Adrenal gland (tissue), 9 donors: ENCODE measurements at regions not wholly inside any gene's neighbourhood (a gene's known extent, or its start where the extent isn't known, plus 50 kb on each side); places are given as distances from the start of the nearest gene placed in this dataset.

Experiments used
- DNase-seq, 7 donors: peaks; one replicate each; pipeline ENCODE4 v3.0.0-alpha.2; 2019 to 2020
- H3K27ac ChIP-seq, 5 donors: fragments of 200-600 bp; sonication (generic) in 4 of 5; 1 replicate in 3 of 5; 2 replicates in 2 of 5; pipeline versions ENCODE4 v1.5.1 to v1.8.0; 2016 to 2020; ENCODE audit warnings: mild to moderate bottlenecking in 1 of 5
- H3K27me3 ChIP-seq: fragments of 200-600 bp; 2 replicates; pipeline ENCODE4 v1.8.0; 2021
- H3K36me3 ChIP-seq, 2 donors: fragments of 200-600 bp; replicated peaks in 1 of 2; 1 replicate in 1 of 2; 2 replicates in 1 of 2; pipeline versions ENCODE4 v1.5.1 to v1.8.0; 2018 to 2022
- H3K4me1 ChIP-seq, 2 donors: fragments of 200-600 bp; replicated peaks in 1 of 2; 1 replicate in 1 of 2; 2 replicates in 1 of 2; pipeline versions ENCODE4 v1.5.1 to v1.8.0; 2018 to 2021
- H3K4me3 ChIP-seq, 4 donors: fragments of 200-600 bp; sonication (generic) in 3 of 4; one replicate each; pipeline ENCODE4 v1.5.1; 2016 to 2018
- H3K9me3 ChIP-seq, 3 donors: fragments of 200-600 bp; sonication (generic) in 1 of 3; replicated peaks in 1 of 3; 1 replicate in 2 of 3; 2 replicates in 1 of 3; pipeline versions ENCODE4 v1.5.1 to v1.8.0; 2016 to 2021
- CTCF ChIP-seq, 6 experiments: fragments of 450-650 bp in 4 of 6; fragments of 200-600 bp in 2 of 6; sonication (generic) in 1 of 6; IDR thresholded peaks; 1 replicate in 5 of 6; 2 replicates in 1 of 6; pipeline versions ENCODE4 v1.5.1 to v1.8.0; 2016 to 2021; ENCODE audit warnings: antibody characterized with exemption in 6 of 6, mild to moderate bottlenecking in 2 of 6, moderate library complexity in 1 of 6
- POLR2A ChIP-seq, 2 donors: fragments of 450-650 bp; IDR thresholded peaks; one replicate each; pipeline ENCODE4 v1.6.1; 2017; ENCODE audit warnings: antibody characterized with exemption in 2 of 2, mild to moderate bottlenecking in 2 of 2, moderate library complexity in 1 of 2
- WGBS, 4 donors: extraction: QIAGEN DNeasy Blood & Tissue Kit in 2 of 4; methylation state at CpG; one replicate each; pipeline versions ENCODE4 v1.1.5 to v1.1.7; 2013 to 2017; 5-methylcytosine and 5-hydroxymethylcytosine counted together
- intact Hi-C, 2 donors: fragments of 100-400 bp; cut with DNase I; formaldehyde crosslinking; loops; one replicate each; pipeline versions ENCODE4 v1.14.1 to v1.15.0; 2022 to 2023
- donor health status: healthy with polysubstance abuse.
- donor health status: Bipolar disorder and iron deficiency.
- donor health status: DM: yes; HTN: yes; CAD: no.
- donor health status: DM: no; HTN: no; CAD: no.
- donor health status: DM: no; HTN: no; CAD: no.

DNA sequence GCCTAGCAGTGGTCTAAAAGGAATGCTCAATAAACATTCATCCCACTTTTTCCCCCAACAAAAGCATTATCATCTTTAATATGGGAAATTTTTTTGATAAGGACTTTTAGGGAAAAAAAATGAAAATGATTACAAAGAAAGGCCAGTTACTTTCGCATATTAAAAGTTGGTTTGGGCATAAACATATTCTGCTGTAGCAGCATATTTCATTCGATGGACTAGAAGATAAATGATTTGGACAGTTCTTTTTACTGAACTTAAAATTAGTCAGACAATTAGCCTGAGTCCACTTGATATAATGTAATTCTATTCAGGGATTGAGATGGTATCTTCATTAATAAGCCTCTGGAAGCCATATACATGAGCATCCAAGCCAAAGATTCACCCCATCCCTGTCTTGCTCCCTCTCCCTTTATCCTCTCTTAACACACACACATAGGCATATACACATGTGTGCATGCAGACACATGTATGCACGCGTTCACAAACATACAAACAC is 299.1 kb downstream of the NUAK1 start:
- H3K9me3 ChIP-seq, result no peaks in the 10 kb centered on the region
- intact Hi-C loops, result no loop called here
- H3K4me1 ChIP-seq, result no peaks in the 10 kb centered on the region
- H3K27ac ChIP-seq, result no peak overlapping the region
- 79 to 84% (median 80%) methylated on average over 4 of the region's 4 CpGs for WGBS, 4 donors
- no peak overlapping the region for H3K4me3 ChIP-seq
- H3K27me3 ChIP-seq, result no peaks in the 10 kb centered on the region
- H3K36me3 ChIP-seq, result no peaks in the 10 kb centered on the region
- DNase-seq, result no peak
- TF ChIP-seq POLR2A (IDR thresholded peaks at IDR 0.05), result no peak
- TF ChIP-seq CTCF (IDR thresholded peaks at IDR 0.05), result no peak

DNA sequence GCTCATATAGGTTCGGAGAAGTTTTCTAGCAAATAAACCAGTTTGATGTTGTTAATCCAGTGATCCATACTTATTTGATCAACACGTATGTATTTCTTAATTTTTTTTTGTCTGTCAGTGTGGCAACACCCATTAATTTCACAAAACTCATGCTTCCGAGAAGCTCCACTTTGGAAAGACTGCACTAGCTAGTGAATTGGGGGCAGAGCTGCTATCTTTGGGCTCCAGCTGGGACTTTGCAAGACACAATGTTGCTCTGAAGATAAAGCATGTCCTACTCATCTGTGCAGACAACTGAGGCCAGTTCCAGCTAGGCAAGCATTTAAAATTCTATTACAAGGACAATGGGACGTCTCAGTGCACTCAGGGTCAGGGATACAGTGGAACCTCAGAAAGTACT is 298.4 kb downstream of the NUAK1 start:
- Histone ChIP-seq H3K4me1 (no peaks in the 10 kb centered on the region), H3K9me3 (no peaks in the 10 kb centered on the region), H3K27ac (no peak overlapping the region), H3K36me3 (no peaks in the 10 kb centered on the region), H3K27me3 (no peaks in the 10 kb centered on the region), H3K4me3 (no peak overlapping the region)
- DNase-seq, result no peak
- intact Hi-C loops, result no loop called here
- 60 to 73% (median 64%) methylated on average over 4 of the region's 4 CpGs for WGBS, 4 donors
- TF ChIP-seq POLR2A (IDR thresholded peaks at IDR 0.05) (no peak), CTCF (IDR thresholded peaks at IDR 0.05) (no peak)

GRCh38 chr12:105841840-105842239 is 296.9 kb downstream of the NUAK1 start:
- no peaks in the 10 kb centered on the region for H3K4me1 ChIP-seq
- no peaks in the 10 kb centered on the region for H3K9me3 ChIP-seq
- no peak overlapping the region for H3K27ac ChIP-seq
- no peak for DNase-seq
- no peak for TF ChIP-seq CTCF (IDR thresholded peaks at IDR 0.05)
- TF ChIP-seq POLR2A (IDR thresholded peaks at IDR 0.05), result no peak
- H3K4me3 ChIP-seq, result no peak overlapping the region
- intact Hi-C loops, result no loop called here
- H3K27me3 ChIP-seq, result no peaks in the 10 kb centered on the region
- no peaks in the 10 kb centered on the region for H3K36me3 ChIP-seq
- WGBS, 4 donors, result 52 to 73% (median 65%) methylated on average over 4 of the region's 4 CpGs

- Histone ChIP-seq H3K36me3 (no peaks in the 10 kb centered on the region), H3K4me1 (no peaks in the 10 kb centered on the region), H3K27ac (no peak overlapping the region), H3K27me3 (no peaks in the 10 kb centered on the region), H3K9me3 (no peaks in the 10 kb centered on the region), H3K4me3 (no peak overlapping the region)
- 63 to 69% (median 64%) methylated on average over 2 of the region's 2 CpGs for WGBS, 4 donors
- DNase-seq, result no peak
- TF ChIP-seq POLR2A (IDR thresholded peaks at IDR 0.05), result no peak
- no peak for TF ChIP-seq CTCF (IDR thresholded peaks at IDR 0.05)
- intact Hi-C loops, result no loop called here
Observed at GRCh38 chr12:105843561-105843960, 295.2 kb downstream of the NUAK1 start.
